GM21619 (cell line): ENCODE measurements at regions not wholly inside any gene's neighbourhood (a gene's known extent, or its start where the extent isn't known, plus 50 kb on each side); places are given as distances from the start of the nearest gene placed in this dataset.
"Not testable (repeated sequence)": the region's sequence is repeated elsewhere in the genome, so short reads cannot be mapped to it uniquely, and the experiment has no call there.

Experiments used
- ATAC-seq: cut with Tn5 transposase; IDR thresholded peaks from one replicate; pipeline ENCODE4 v1.9.1; 2021; ENCODE audit not compliant: unreplicated experiment

DNA sequence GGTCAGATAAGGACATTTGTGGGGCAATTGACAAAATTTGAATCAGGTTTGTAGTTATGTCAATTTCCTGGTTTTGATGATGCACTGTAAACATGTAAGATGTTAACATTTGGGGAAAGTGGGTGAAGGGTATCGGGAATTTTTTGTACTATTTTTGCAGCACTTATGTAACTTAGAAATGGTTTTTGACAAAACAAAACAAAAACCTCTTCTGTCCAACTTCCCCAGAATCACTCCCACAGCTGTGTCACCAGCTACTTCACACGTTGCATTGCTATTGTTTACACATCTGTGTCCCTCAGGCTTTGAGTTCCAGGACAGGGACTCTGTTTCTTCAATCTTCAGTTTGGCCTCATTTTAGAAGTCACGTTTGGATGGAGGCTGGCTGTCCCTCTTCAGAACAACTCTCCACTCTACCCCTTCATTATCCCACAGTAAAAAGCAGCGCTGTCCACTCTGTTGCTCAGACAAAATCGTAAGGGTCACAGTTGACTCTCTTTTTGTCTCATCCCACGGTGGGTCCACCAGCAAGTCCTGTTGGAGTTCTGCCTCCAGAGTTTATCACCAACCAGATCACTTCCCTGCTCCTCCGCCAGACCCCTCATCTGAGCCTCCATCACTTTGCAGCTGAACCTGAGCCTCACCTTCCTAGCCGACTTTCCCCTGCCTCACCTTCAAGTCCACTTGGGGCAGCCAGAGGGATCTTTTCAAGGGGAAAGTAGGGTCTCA lies 63.2 kb downstream of the NENF start:
- ATAC-seq = no peak

DNA sequence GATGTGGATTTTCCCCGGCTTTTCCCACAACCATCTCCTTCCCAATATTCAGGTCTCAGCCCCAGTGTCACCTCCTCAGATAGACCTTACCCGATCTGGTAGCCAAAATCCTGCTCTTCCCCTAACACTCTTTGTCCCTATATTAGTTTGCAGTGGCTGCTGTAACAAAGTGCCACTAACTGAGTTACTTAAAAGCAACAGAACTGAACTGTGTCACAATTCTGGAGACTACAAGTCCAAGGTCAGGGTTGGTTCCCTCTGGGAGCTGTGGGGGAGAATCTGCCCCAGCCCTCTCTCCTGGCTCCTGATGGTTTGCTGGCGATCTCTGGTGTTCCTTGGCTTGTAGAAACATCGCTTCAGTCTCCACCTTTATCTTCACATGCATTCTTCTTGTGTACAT lies 64.0 kb downstream of the NENF start:
- ATAC-seq = no peak

DNA sequence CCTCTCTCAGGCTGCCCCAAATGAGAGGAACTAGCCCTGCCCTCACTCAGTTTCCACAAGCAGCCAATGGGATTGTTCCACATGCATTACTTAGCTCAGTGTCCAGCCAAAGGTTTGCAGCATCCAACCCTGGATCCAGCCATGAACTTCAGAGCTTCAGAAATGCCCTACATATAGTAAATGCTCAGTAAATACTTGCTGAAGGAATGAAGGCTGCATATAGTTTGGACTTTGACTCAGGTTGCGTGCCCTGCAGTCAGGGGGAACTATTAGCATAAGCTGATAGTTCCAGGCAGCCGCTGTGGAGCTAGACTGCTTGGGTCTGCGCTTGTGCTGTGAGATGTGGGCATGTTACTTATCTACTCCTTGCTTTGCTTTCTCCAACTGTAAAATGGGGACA lies 64.8 kb downstream of the NENF start:
- no peak for ATAC-seq

DNA sequence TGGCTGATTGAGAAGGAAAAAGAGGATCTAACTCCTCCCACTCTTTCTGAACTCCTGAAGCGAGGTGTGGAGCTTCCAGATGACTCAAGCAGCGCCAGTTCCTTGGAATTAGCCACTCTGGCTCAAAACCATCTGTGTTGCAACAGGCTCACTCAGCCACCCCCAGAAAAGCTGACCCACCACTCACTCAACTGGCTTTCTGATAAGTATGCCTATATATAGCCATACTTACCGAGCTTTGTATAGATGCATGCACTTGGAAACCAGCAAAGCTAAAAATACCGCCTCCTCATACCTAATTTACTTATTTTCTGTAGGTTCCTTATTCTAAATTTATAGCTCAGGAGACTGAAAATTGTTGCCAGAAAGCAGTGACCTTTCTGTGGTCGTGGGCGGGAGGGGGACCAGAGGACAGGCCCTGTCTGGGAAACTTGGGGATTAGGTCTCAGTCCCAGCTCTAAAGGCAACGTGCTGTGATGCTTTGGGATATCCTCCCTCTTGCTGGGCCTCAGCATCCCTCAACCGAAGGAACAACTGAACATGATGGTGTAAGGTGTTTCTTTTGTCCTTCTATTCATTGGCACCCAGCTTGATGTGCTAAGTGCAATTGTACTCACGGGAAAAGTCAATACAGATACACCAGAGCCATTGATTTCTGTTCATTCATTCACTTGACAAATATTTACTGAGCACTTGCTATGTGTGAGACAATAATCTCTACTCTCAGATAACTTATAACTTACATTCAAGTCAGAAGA lies 65.7 kb downstream of the NENF start:
- no peak for ATAC-seq

DNA sequence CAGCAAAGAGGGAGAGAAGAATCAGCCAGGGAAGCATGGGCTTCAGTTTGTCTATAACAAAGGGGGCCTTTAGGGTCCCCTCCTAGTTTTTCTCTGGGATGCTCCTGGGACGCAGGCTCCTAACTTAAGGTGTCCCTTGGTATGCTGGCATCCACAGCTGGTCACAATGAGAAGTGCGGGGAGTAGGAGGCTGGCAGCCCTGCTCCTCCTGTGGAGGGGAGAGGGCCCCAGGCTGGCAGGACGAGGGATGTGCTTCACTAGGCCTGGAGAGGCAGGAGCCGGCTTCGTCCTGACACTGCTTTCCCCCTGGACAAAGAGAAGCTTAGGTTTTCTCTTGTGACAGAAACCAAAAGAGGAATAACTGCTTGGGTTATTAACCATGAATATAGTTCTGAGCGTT lies 67.6 kb downstream of the NENF start:
- no peak for ATAC-seq

DNA sequence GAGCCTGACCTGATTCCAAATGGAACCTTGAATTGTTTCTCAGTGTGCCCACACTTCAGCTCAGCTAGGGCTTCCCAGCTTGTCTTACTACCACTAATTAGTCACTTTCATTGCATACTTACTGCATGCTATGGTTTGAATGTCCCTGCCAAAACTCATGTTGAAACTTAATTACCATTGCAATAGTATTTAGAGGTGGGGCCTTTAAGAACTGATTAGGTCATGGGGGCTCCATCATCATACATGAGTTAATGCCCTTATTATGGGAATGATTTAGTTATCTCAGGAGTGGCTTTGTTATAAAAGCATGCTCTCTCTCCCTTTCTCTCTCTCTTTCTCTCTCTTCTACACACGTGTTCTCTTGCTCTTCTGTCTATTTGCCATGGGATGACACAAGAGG lies 68.3 kb downstream of the NENF start:
- ATAC-seq = no peak

DNA sequence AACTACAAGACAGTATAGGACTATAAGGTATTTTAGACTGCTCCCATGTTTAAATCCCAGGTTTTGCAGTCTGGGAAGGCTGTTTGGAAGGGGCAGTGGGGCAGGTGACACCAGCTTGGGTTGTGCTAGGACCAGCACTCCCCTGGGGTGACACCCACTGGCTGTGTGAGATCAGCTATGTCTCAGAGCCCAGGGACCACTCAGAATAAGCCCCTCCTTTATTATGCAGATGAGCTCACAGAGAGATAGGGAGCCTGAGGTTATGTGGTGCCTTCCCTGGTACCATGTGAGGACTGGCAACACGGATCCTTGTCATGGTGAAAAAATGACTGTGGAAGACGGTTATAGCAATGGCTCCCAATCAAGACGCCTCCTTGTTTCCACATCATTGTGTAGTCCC lies 71.0 kb downstream of the NENF start:
- ATAC-seq = no peak

DNA sequence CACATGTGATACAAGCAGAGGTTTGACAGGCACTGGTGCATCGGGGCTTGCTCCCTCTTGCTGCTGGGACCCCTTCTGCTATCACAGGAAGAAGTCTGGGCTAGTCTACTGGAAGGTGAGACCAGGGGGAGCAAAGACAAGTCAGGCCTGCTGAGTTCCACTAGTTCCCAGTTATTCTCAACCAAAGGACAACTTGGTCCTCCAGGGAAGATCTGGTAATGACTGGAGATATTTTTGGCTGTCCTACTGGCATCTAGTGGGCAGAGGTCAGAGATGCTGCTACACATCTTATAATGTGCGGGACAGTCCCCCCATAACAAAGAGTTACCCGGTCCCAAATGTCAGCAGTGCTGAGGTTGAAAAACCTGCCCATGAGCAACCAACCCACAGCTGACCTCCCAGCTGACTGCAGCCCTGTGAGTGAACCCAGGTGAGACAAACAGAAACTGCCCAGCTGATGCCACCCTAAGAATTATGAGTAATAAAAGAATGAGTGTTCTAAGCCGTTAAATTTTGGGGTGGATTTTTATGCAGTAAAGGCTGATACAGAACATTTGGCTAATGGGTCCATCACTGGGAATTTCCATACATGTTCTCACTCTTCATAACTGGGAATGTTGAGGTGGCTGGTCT lies 71.6 kb downstream of the NENF start:
- ATAC-seq = no peak

DNA sequence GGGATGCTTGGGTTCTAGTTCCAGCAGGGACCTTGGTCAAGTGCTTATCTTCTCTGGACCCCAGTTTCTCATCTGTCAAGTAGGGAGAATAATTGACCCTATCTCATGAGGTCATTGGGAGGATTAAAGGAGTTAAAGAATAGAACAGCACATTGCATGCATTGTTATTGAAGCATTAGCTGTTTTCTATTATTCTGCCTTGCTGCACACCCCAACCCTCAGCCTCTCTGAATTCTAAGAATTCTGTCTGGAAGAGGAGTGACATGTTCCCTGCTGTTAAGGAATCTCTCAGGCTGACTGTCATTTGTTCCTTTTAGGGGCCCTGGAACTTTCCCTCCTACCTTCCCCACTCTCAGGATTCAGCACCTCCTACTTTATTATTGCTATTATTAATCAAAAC lies 73.9 kb downstream of the NENF start:
- ATAC-seq = no peak

DNA sequence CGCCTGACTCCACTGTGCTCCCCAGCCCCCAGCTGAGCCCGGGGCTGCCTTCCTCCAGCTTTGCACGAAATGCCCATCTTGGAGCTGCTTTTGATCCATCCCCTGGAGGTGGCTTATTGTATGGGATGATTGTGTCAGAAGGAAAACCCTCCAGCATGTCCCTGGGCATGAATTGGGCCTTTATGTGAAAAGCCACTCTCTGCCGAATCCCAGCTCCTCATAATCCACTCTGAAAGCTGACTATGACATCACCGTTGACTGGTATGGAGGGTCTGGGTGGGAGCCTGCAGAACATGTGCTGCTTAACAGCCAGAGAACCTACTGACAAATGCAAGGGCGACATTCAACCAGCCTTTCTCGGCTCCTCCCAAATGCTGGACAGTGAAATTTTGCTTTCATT lies 74.6 kb downstream of the NENF start:
- no peak for ATAC-seq

DNA sequence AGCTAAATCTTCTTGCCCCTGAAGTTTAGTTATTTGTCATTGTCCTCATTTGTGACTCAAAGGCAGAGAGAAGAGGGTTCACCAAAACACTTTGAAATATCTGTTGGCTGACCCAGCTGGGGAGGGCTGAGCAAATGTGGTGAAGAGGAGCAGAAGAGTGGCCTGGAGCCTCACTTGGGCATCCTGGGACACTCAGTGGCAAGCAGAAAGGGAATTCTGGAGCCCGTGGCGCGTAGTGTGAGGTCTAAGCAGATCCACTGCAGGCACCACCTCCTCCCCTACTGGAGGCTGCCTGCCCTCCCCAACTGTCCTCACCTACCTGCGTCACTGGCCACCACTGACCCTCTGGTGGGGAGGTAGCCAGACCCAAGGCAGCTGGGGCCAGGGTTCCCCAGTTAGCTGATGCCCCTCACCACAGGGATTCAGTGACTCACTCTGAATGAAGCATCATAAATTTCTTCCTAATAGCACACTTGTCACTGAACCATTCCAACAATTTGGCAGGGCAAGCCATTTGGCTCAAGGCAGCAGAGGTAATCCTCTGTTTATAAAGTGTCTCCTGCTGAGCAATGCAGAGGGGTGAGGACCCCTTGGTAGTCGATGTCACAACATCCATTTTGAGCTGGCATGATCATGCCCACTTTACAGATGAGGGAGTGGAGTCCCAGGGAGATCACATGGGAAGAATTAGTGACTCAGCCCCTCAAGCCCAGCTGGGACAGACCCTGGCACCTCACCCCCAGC lies 80.3 kb downstream of the NENF start:
- no peak for ATAC-seq

DNA sequence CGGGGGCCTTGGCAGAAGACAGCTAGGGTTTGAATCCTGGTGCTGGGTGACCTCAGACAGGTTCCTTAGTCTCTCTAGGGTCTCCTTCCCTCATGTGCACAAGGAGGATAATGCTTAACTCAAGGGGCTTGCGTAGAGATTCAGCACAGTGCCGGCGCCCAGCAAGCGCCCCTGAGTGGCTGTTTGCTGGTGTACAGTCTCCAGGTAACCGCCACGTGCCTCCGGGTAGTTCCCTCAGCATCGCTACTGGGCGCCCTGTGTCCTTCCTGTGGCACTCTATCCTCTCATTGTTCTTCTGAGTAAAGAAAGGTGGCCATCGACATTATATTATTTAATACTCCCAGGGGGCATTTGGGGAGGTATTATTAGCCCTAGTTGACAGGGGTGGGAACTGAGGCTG lies 80.9 kb downstream of the NENF start:
- ATAC-seq = no peak

DNA sequence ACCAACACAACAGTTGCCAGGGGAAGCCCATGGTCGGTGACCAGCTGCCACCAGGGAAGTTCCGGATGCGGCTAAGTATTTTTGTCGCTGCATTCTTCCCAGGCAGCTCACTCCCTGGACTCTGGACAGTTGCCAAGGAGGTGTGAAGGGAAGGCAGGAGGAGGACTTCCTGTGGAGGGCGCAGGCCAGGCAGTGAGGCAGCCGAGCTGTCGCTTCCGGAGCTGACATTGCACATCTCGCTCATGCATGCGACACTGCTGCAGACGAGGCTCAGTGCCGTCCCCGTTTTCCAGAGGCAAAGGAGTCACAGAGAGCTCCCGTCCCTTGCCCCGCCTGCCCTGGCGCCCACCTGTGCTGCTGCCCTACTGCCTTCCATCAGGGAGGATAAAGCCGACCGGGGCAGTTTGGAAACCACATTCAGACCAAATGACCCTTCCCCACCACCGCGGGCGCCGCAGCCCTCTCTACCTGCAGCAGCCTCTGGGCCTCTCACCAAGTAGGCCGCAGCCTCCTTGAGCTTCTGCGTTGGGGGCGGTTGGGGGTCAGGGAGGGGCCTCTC lies 81.4 kb downstream of the NENF start:
- ATAC-seq = no peak

DNA sequence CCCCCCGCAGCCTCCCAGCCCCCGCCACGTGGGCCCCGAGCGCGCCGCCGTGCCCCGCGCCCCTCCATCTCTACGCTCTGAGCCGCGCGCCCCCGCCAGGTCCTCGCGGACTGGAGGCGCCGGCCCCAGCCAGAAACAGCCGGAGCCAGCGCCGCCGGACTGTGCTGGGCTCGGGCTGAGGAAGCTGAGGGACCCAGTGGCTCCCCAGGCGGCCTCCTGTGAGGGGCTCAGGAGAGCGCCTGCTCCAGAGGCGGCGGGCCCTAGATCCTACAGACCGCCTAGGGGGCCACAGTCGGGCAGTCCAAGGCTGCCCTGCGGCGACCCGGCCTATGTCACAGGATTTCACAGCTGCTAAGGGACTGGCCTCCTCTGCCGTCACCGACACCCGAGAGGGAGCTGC lies 82.1 kb downstream of the NENF start:
- ATAC-seq = no peak

DNA sequence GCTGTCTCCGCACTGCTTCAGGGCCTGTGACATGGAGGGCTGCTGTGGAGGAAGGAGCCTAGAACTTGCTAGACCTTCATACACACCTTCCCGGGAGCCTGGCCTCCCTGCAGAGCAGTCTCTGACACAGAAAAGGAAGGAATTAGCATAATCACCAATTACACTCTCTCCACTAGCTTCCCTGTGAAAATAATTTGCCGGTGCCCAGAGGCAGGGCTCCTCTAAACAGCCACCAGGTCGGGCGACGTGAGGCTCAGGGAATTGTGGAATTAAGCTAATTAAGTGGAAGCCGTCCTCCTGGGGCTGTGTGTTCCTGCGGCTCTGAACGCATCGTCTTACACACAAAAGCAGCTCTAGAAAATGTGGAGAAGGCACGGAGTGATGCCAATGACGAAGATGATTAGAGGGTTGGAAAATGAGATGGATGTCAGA lies 82.6 kb downstream of the NENF start:
- no peak for ATAC-seq

DNA sequence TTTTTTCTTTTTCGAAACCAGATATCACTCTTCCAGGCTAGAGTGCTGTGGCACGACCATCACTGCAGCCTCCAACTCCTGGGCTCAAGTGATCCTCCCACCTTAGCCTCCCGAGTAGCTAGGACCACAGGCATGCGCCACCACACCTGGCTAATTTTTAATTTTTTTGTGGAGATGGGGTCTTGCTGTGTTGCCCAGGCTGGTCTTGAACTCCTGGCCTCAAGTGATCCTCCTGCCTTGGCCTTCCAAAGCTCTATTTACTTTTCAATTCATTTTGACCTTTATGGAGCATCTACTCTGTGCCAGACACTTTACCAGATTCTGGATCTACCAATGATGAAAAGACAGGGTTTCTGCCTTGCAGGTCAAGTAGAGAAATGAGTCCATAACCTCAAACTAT lies 83.3 kb downstream of the NENF start:
- ATAC-seq = not testable (repeated sequence)

DNA sequence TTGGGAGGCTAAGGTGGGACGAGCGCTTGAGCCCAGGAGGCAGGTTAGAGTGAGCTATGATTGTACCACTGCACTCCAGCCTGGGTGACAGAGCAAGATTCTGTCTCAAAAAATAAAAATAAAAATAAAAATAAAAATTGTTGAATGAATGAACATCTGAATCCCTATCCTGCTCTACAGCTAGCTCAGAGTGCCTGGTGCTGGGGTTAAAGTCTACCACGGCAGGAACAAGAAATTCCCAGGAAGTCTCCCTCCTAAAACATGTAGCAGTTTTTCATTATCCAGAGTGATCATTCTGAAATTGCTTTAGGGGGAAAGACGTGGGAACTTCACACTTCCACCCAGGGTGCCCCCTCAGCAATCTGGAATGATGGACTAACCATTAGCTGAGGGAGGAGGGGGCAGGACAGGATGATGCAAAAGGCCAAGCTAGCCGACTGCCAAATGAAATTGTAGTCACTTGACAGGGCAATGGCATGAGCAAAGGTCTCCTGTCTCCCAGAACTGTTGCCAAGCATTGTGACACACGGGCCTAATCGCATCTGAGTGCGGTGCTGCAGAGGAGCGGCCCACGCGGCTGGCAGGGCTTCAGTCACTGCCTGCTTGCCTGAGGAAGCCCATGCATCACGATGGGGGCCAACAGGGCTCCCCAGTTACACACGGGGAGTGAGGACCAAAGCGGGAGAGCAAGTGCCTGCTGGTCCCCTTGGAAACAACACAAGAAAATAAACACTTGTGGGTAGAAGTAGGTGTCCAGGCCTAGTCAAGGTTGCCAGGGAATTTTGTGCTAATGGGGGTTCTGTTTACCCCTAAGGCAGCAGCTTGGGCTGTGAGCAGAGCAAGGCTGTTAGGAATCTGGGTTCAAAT lies 85.7 kb downstream of the NENF start:
- no peak for ATAC-seq

DNA sequence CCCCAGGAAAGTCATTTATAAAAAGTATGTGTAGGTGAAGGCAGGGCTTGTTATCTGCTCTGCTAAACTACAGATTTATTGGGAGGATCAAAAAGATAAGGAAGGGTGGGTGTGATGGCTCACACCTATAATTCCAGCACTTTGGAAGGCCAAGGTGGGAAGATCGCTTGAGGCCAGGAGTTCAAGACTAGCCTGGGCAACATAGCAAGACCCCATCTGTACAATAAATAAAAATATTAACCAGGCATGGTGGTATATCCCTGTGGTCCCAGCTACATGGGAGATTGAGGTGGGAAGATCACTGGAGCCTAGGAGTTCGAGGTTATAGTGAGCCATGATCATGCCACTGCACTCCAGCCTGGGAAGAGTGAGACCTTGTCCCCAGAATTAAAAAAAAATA lies 86.4 kb downstream of the NENF start:
- ATAC-seq = no peak

DNA sequence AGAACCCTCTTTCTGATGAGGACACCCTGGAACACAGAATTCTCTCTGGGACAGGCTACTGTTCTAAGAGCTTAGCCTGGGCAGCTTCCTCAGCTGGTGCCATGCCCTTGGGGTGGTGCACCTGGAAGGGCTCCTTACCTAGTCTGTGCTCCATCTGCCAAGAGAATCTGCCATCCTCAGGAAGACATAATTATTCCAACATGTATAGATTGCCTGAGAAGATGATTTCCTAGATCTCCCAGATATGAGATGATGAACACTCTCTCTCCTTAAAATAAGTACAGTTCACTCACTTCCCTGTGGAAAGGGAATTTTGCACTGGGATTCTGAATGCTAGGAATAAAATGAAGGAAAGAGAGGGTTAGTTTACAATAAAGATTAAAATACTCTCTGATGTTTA lies 87.6 kb downstream of the NENF start:
- ATAC-seq = no peak

DNA sequence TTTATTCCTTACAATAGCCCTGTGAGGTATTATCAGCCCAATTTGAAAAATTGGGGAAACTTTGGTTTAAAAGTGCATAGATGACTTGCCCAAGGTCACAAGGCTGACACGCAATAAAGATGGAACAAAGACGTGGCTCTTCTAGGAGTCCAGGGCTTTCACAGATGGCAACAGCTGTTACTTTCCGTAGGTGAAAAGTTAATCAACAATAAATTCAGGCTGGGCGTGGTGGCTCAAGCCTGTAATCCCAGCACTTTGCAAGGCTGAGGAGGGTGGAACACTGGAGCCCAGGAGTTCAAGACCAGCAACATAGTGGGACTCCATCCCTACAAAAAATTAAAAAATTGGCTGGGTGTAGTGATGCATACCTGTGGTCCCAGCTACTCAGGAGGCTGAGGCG lies 87.8 kb upstream of the ATF3 start:
- no peak for ATAC-seq
